NCI-H446 treated with DMSO at 0.1 percent for 48 hours (cell line): ENCODE measurements at regions not wholly inside any gene's neighbourhood (a gene's known extent, or its start where the extent isn't known, plus 50 kb on each side); places are given as distances from the start of the nearest gene placed in this dataset.
"Not testable (repeated sequence)": the region's sequence is repeated elsewhere in the genome, so short reads cannot be mapped to it uniquely, and the experiment has no call there.

Experiments
- DNase-seq: peaks from one replicate; lab custom pipeline; 2025; lab: John Stamatoyannopoulos, UW

DNA sequence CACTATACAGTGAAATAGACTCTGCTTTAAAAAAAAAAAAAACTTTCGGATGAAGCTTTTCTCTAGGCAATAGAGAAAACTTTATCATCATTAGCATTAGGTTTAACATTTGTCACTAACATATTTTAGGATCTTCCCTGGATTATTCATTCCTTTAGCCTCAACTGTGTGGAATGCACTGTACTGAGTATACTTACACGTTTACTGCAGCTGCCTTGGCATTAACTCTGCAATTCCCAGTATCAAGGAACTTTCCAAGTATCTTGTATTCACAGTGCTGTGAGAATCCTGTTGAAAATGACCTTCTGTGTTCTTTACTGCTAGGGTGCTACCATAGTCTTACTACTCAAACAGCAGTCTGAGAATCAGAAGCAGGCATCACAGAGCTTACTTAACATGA lies 328.2 kb upstream of the COL3A1 start:
- no peak for DNase-seq

GRCh38 chr2:188647430-188648070 lies 326.6 kb upstream of the COL3A1 start:
- no peak for DNase-seq

DNA sequence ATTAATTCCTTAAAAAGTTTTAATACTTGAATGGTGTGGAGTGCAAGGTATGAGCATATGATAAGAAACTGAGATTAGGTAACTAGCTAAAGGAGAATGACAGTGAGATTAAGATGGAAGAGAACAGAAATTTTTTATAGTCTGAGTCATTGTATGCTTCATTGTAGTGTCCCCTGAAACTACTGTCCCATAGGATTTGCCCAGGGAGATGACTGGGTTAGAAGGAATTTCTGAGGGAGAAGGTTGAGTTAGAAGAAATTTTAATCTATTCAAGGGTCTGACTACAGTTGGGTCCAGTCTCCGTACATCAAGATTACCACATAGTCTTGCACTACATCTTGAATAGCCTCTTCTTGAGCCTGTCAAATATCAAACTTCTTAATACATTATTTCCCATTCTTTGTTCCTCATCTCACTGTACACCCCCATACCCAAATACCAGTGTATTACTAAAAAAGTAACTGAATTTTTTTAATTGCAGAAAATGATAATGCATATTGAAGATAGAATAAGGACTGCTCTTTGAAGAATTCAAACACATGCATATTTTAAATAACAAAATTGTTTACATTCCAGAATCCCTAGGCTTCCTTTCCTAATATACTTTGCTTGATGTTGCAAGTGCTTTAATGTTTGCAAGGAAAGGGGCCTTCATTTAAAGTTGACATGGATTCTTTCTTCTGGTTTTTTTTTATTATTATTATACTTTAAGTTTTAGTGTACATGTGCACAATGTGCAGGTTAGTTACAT lies 314.3 kb upstream of the COL3A1 start:
- DNase-seq, result no peak

DNA sequence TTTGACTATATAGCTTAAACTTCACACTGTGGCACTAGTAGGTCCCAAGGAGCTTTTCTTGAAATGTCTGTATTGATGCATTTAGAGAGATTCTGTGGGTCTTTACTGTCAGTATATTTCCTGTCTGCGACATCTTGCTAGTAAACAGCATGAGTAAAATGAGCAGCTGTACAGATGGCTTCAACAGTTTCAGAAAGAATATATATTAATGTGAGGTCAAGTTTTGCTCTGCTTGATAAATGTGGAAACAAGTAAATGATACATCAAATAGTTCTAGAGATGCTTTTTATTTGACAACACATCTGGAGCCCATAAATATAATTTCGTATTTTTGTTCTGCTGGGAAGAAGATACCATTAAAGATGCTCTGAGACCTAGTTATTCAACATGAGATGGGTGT lies 310.9 kb upstream of the COL3A1 start:
- no peak for DNase-seq

DNA sequence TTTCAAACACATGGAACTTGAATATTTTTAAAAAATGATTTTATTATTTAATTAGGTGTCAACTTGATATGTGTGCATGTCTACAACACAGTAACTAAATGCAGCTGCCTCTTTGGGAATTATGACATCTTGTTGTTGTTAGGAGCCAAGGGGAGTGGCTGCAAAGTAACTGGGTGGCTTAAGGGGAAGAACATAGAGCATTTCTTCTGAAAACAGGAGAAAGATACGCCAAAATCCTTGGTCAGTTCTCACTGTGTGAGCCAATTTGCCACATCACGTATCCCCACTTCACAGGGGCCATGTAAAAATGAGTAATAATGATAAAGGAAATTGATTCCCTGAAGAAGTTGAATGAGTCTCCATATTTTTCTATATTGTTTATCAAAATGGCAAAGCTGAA lies 309.8 kb upstream of the COL3A1 start:
- DNase-seq, result no peak

DNA sequence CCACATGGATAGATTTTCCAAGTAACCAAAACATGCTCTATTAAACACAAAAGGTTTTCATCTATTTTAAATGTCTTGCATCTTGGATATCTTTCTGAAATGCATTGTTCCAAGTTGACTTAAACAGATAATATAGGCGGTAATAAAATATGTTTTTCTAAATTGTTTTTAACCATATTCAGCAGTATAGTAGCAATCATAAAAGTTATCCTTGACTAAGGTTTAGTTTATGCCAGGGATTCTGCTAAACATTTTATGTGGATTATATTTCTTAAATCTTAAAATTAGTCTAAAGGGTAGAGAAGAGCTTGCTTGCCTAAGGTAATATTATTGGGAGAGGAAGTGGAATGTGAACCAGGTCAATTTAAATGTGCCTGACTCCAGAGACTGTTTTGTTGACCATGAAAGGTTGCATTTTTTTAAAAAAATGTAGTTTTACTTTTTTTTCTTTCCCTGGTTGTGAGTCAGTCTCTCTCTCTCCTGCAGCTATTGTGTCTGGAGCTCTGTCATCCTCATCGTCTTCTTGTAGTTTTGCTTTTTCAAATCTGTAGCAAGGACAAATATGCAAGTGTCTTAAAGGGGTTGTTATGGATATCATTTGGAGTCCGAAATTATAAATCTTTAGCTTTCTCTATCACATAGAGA lies 309.1 kb upstream of the COL3A1 start:
- DNase-seq, result no peak

- DNase-seq, result no peak
These were observed 308.4 kb upstream of the COL3A1 start for GRCh38 chr2:188665727-188666304.

- no peak for DNase-seq
These were observed 307.7 kb upstream of the COL3A1 start for GRCh38 chr2:188666503-188666902.

DNA sequence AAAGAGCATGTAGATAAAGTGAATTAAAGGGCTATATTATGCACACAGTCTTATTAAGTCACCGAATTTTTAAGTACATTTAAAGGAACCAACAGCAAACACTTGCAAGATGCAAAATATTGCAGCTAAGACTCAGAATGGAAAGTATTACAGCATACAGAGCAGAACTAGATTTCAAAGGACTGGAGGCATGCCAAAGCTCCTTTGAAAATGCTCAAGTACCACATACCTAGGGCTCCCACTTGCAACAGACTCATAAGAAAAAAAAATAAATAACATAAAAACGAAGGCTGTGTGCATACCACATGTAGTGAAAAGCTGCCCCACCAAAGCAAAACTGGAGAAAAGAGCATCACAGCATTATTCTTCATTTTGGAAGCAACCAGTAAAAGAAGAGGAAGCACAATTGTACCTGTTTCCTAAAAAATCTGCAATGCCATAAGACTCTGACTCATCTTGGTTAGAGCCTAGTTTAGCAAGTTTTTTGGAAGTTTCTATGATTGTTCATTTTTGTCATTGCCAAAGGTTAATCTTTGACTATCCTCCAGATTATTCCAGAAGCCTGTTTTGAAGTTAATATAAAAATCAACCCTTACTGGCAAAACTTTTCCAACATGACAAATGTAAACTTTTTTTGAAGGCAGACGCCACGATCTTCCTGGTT lies 306.0 kb upstream of the COL3A1 start:
- DNase-seq, result no peak

DNA sequence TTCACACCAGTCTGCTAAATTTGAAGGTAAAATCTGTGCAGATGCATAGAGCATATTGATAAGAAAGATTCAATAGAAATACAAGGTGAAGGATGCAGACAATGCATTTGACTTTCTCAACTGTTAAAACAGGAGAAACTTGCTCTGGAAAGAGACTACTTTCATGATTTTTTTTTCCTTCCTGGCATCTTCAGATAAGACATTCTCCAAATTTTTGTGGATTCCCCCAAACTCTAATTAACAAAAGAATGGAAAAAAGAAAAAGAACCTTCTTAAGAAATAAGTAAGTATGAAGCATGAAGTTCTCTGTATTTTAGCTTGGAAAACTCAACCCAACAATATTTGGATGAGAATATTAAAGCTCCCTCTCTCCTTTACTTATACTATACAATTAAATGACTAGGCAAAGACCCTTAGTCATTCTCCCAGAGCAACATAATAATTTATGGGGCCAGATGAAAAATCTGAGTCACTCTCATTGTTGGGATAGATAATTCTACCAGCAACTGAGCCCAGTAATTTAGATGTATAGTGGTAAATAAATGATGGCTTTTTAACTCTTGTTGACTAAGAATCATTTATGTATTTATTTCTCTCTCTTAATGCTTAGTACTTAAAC lies 298.7 kb upstream of the COL3A1 start:
- DNase-seq, result no peak

GRCh38 chr2:188676010-188676400 lies 298.2 kb upstream of the COL3A1 start:
- DNase-seq, result no peak

- no peak for DNase-seq
These were observed 297.0 kb upstream of the COL3A1 start for GRCh38 chr2:188677142-188677541.

- no peak for DNase-seq
These were observed 295.3 kb upstream of the COL3A1 start for GRCh38 chr2:188678882-188679281.

DNA sequence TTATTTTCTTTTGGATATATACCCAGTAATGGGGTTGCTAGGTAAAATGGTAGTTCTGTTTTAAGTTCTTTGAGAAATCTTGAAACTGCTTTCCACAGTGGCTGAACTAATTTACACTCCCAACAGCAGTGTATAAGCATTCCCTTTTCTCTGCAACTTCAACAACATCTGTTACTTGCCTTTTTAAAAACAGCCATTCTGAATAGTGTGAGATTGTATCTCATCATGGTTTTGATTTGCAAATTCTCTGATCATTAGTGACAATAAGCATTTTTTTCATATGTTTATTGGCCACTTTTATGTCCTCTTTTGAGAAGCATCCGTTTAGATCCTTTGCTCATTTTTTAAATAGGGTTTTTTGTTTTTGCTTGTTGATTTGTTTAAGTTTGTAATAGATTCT lies 291.3 kb upstream of the COL3A1 start:
- no peak for DNase-seq

DNA sequence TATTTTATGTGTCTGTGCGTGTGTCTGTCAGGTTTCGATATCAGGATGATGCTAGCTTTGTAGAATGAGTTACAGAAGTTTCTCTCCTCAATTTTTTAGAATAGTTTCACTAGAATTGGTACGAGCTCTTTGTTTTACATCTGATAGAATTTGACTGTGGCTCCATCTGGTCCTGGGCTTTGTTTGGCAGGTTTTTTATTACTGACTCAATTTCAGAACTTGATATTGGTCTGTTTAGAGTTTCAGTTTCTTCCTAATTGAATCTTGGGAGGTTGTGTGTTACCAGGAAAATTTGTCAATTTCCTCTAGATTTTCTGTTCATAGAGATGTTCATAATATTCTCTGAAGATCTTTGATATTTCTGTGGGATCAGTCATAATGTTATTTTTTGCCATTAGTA lies 289.4 kb upstream of the COL3A1 start:
- no peak for DNase-seq

DNA sequence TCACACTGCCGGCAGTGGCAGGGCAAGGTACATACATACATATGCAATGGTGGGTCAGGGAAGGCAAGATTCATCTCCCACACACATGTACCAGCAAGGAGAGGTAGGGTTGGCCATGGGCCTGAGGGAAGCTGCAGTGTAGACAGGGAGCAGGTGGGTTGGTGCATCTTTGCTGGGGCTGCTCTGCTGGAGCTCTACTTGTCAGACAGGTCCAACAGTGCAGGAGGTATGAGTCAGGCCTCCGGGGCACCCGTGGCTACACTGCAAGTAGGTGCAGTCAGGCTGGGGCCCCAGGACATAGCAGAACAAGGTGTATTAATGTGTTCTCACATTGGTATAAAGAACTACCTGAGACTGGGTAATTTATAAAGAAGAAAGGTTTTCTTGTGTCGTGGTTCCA lies 281.1 kb upstream of the COL3A1 start:
- no peak for DNase-seq

DNA sequence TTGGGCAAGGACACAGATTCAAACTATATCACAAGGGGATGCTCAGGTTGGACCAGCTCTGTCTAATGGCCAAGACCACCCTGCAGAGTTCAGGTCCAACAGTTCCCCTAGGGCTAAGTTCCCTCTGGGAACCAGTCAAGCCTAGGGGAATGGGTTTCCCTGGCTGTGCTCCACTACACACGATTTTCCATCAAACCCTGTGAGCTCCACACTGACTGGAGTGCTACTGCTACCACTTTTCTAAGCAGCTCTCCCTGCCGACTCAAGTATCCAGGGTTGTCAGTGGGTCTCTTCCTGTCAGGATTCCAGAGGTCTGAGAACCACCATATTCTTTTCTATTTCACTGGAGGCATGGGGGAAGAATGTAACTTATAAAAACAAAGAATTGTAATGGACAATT lies 280.4 kb upstream of the COL3A1 start:
- no peak for DNase-seq

DNA sequence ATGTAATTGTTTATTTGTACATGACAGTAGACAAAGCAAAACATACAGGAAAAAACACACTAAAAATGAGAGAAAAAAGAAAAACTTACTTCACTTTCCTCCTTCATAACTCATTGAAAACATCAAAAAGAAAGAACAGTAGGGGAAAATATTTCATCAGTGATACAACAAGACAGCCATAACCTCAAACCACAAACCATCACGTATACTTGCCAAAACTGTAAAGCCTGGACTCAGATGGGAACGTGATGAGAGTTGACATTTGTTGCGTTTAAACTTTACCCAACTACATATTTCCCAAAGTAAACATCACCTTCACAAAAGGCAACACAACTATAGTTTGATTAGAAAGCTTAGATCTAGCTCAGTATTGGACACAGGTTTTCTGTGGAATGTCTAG lies 278.2 kb upstream of the COL3A1 start:
- DNase-seq, result no peak

DNA sequence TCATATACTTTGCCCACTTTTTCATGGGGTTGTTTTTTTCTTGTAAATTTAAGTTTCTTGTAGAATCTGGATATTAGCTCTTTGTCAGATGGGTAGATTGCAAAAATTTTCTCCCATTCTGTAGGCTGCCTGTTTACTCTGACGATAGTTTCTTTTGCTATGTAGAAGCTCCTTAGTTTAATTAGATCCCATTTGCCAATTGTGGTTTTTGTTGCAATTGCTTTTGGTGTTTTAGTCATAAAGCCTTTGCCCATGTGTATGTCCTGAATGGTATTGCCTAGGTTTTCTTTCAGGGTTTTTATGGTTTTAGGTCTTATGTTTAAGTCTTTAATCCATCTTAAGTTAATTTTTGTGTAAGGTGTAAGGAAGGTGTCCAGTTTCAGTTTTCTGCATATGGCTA lies 276.0 kb upstream of the COL3A1 start:
- not testable (repeated sequence) for DNase-seq

- no peak for DNase-seq
These were observed 272.3 kb upstream of the COL3A1 start for GRCh38 chr2:188701836-188702235.

DNA sequence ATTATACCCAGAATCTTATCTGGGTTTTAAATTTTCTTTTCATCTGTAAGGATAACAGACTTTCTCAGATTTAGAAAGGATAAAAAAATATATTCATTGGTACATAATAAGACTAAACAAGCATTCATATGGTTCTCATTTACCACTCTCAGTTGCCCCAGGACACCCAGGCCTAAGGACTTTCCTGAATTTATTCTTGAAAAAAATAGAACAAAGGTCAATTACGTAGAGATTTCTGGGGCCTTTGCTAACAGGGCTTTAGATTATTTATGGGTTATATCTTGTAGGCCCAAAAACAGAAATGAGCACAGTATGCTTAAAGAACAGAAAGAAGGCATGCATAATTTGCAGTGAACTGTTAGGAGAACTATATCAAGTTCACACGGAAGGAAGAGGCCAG lies 269.0 kb upstream of the COL3A1 start:
- DNase-seq, result no peak

GRCh38 chr2:188713961-188714360 lies 260.2 kb upstream of the COL3A1 start:
- no peak for DNase-seq
